Sigmoid colon (tissue), 4 donors: ENCODE measurements at regions not wholly inside any gene's neighbourhood (a gene's known extent, or its start where the extent isn't known, plus 50 kb on each side); places are given as distances from the start of the nearest gene placed in this dataset.

ENCODE experiments used
- CTCF ChIP-seq, 4 experiments: fragments of 450-650 bp in 3 of 4; fragments of 200-600 bp in 1 of 4; IDR thresholded peaks; one replicate each; pipeline ENCODE4 v1.5.1; 2016 to 2019; ENCODE audit warnings: antibody characterized with exemption in 4 of 4, mild to moderate bottlenecking in 3 of 4, moderate library complexity in 2 of 4
- POLR2AphosphoS5 ChIP-seq, 4 donors: sonication (generic); formaldehyde crosslinking; IDR thresholded peaks; one replicate each; pipeline ENCODE4 v1.6.1; 2017; ENCODE audit warnings: antibody characterized with exemption in 4 of 4

GRCh38 chr3:162192340-162193029 lies 695.9 kb downstream of the OTOL1 start:
- TF ChIP-seq CTCF (IDR thresholded peaks at IDR 0.05) (no peak), POLR2AphosphoS5 (IDR thresholded peaks at IDR 0.05) (no peak)
